OCI-LY3 (cell line): ENCODE measurements at regions not wholly inside any gene's neighbourhood (a gene's known extent, or its start where the extent isn't known, plus 50 kb on each side); places are given as distances from the start of the nearest gene placed in this dataset.

Experiments used
- CTCF ChIP-seq: fragments of 200-600, 300-600 bp; sonication (generic); IDR thresholded peaks from 2 replicates; pipeline ENCODE4 v1.5.1; 2014; ENCODE audit warnings: antibody characterized with exemption, low read length, low read depth
- EZH2phosphoT487 ChIP-seq: fragments of 200-600 bp; shearing (Covaris generic); IDR thresholded peaks from 2 replicates; pipeline ENCODE4 v1.6.1; 2018; ENCODE audit warnings: antibody characterized with exemption, mixed run types, low read depth

GRCh38 chr14:36390718-36391117 lies 70.3 kb upstream of the MBIP start:
- no peak for TF ChIP-seq CTCF
- no peak for TF ChIP-seq EZH2phosphoT487
